ENCODE measurements at regions not wholly inside any gene's neighbourhood (a gene's known extent, or its start where the extent isn't known, plus 50 kb on each side); places are given as distances from the start of the nearest gene placed in this dataset.
"Not testable (repeated sequence)": the region's sequence is repeated elsewhere in the genome, so short reads cannot be mapped to it uniquely, and the experiment has no call there.

DNA sequence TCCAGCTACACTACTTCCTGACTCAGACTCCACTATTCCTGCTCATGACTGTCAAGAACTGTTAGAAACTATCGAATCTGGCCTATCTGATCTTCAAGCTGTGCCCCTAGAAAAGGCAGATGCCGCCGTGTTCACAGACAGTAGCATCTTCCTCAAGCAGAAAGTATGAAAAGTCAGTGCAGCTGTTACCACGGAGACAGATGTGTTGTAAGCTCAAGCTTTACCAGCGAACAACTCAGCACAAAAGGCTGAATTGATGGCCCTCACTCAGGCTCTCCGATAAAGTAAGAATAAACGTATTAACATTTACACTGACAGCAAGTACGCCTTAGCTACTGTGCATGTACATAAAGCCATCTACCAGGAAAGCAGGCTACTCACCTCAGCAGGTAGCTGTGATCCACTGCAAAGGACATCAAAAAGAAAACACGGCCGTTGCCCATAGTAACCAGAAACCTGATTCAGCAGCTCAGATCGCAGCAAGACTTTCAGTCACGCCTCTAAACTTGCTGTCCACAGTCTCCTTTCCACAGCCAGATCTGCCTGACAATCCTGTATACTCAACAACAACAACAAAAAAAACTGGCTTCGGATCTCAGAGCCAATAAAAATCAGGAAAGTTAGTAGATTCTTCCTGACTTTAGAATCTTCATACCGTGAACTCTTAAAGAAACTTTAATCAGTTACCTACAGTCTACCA lies 97.5 kb upstream of the FAM90A26 start:
- TF ChIP-seq, protein P1, sequence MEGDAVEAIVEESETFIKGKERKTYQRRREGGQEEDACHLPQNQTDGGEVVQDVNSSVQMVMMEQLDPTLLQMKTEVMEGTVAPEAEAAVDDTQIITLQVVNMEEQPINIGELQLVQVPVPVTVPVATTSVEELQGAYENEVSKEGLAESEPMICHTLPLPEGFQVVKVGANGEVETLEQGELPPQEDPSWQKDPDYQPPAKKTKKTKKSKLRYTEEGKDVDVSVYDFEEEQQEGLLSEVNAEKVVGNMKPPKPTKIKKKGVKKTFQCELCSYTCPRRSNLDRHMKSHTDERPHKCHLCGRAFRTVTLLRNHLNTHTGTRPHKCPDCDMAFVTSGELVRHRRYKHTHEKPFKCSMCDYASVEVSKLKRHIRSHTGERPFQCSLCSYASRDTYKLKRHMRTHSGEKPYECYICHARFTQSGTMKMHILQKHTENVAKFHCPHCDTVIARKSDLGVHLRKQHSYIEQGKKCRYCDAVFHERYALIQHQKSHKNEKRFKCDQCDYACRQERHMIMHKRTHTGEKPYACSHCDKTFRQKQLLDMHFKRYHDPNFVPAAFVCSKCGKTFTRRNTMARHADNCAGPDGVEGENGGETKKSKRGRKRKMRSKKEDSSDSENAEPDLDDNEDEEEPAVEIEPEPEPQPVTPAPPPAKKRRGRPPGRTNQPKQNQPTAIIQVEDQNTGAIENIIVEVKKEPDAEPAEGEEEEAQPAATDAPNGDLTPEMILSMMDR (conservative IDR thresholded peaks at IDR 0.05; ENCODE audit: low read depth in 2 of 2) = not testable (repeated sequence)
- not testable (repeated sequence) for TF ChIP-seq JUNB (IDR thresholded peaks at IDR 0.05; ENCODE audit: unreplicated experiment); EZH2phosphoT487 (IDR thresholded peaks at IDR 0.05; ENCODE audit: unreplicated experiment); CREB1 (CRISPR knock-in tag; IDR thresholded peaks at IDR 0.05; ENCODE audit: low read depth); EZH2 (IDR thresholded peaks at IDR 0.05; ENCODE audit: low read depth, unreplicated experiment); NANOG (IDR thresholded peaks at IDR 0.05; ENCODE audit: borderline replicate concordance); POLR2AphosphoS5 (IDR thresholded peaks at IDR 0.05; ENCODE audit: low read depth); ZNF331 (CRISPR knock-in tag; IDR thresholded peaks at IDR 0.05; ENCODE audit: low read depth); STAT1 (IDR thresholded peaks at IDR 0.05; ENCODE audit: unreplicated experiment); ZNF114 (CRISPR knock-in tag; IDR thresholded peaks at IDR 0.05)
- TF ChIP-seq, protein P2, sequence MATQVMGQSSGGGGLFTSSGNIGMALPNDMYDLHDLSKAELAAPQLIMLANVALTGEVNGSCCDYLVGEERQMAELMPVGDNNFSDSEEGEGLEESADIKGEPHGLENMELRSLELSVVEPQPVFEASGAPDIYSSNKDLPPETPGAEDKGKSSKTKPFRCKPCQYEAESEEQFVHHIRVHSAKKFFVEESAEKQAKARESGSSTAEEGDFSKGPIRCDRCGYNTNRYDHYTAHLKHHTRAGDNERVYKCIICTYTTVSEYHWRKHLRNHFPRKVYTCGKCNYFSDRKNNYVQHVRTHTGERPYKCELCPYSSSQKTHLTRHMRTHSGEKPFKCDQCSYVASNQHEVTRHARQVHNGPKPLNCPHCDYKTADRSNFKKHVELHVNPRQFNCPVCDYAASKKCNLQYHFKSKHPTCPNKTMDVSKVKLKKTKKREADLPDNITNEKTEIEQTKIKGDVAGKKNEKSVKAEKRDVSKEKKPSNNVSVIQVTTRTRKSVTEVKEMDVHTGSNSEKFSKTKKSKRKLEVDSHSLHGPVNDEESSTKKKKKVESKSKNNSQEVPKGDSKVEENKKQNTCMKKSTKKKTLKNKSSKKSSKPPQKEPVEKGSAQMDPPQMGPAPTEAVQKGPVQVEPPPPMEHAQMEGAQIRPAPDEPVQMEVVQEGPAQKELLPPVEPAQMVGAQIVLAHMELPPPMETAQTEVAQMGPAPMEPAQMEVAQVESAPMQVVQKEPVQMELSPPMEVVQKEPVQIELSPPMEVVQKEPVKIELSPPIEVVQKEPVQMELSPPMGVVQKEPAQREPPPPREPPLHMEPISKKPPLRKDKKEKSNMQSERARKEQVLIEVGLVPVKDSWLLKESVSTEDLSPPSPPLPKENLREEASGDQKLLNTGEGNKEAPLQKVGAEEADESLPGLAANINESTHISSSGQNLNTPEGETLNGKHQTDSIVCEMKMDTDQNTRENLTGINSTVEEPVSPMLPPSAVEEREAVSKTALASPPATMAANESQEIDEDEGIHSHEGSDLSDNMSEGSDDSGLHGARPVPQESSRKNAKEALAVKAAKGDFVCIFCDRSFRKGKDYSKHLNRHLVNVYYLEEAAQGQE (IDR thresholded peaks at IDR 0.05; ENCODE audit: unreplicated experiment) = not testable (repeated sequence)
- TF ChIP-seq, protein P3, sequence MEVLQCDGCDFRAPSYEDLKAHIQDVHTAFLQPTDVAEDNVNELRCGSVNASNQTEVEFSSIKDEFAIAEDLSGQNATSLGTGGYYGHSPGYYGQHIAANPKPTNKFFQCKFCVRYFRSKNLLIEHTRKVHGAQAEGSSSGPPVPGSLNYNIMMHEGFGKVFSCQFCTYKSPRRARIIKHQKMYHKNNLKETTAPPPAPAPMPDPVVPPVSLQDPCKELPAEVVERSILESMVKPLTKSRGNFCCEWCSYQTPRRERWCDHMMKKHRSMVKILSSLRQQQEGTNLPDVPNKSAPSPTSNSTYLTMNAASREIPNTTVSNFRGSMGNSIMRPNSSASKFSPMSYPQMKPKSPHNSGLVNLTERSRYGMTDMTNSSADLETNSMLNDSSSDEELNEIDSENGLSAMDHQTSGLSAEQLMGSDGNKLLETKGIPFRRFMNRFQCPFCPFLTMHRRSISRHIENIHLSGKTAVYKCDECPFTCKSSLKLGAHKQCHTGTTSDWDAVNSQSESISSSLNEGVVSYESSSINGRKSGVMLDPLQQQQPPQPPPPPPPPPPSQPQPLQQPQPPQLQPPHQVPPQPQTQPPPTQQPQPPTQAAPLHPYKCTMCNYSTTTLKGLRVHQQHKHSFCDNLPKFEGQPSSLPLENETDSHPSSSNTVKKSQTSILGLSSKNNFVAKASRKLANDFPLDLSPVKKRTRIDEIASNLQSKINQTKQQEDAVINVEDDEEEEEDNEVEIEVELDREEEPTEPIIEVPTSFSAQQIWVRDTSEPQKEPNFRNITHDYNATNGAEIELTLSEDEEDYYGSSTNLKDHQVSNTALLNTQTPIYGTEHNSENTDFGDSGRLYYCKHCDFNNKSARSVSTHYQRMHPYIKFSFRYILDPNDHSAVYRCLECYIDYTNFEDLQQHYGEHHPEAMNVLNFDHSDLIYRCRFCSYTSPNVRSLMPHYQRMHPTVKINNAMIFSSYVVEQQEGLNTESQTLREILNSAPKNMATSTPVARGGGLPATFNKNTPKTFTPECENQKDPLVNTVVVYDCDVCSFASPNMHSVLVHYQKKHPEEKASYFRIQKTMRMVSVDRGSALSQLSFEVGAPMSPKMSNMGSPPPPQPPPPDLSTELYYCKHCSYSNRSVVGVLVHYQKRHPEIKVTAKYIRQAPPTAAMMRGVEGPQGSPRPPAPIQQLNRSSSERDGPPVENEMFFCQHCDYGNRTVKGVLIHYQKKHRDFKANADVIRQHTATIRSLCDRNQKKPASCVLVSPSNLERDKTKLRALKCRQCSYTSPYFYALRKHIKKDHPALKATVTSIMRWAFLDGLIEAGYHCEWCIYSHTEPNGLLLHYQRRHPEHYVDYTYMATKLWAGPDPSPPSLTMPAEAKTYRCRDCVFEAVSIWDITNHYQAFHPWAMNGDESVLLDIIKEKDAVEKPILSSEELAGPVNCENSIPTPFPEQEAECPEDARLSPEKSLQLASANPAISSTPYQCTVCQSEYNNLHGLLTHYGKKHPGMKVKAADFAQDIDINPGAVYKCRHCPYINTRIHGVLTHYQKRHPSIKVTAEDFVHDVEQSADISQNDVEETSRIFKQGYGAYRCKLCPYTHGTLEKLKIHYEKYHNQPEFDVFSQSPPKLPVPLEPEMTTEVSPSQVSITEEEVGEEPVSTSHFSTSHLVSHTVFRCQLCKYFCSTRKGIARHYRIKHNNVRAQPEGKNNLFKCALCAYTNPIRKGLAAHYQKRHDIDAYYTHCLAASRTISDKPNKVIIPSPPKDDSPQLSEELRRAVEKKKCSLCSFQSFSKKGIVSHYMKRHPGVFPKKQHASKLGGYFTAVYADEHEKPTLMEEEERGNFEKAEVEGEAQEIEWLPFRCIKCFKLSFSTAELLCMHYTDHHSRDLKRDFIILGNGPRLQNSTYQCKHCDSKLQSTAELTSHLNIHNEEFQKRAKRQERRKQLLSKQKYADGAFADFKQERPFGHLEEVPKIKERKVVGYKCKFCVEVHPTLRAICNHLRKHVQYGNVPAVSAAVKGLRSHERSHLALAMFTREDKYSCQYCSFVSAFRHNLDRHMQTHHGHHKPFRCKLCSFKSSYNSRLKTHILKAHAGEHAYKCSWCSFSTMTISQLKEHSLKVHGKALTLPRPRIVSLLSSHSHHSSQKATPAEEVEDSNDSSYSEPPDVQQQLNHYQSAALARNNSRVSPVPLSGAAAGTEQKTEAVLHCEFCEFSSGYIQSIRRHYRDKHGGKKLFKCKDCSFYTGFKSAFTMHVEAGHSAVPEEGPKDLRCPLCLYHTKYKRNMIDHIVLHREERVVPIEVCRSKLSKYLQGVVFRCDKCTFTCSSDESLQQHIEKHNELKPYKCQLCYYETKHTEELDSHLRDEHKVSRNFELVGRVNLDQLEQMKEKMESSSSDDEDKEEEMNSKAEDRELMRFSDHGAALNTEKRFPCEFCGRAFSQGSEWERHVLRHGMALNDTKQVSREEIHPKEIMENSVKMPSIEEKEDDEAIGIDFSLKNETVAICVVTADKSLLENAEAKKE (CRISPR knock-in tag; IDR thresholded peaks at IDR 0.05) = not testable (repeated sequence)
- TF ChIP-seq, protein P4, sequence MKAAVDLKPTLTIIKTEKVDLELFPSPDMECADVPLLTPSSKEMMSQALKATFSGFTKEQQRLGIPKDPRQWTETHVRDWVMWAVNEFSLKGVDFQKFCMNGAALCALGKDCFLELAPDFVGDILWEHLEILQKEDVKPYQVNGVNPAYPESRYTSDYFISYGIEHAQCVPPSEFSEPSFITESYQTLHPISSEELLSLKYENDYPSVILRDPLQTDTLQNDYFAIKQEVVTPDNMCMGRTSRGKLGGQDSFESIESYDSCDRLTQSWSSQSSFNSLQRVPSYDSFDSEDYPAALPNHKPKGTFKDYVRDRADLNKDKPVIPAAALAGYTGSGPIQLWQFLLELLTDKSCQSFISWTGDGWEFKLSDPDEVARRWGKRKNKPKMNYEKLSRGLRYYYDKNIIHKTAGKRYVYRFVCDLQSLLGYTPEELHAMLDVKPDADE (IDR thresholded peaks at IDR 0.05) = not testable (repeated sequence)
